Uterus (tissue), 2 donors: ENCODE measurements at regions not wholly inside any gene's neighbourhood (a gene's known extent, or its start where the extent isn't known, plus 50 kb on each side); places are given as distances from the start of the nearest gene placed in this dataset.

Experiments used
- POLR2A ChIP-seq, 2 donors: fragments of 450-650 bp; IDR thresholded peaks; one replicate each; pipeline ENCODE4 v1.6.1; 2016; ENCODE audit warnings: antibody characterized with exemption in 2 of 2, mild to moderate bottlenecking in 1 of 2, moderate library complexity in 1 of 2
- TF ChIP-seq, protein P1 (sequence below), 4 experiments: fragments of 200-600 bp in 2 of 4; fragments of 450-650 bp in 2 of 4; sonication (generic) in 2 of 4; IDR thresholded peaks; one replicate each; pipeline ENCODE4 v1.5.1; 2016 to 2019; ENCODE audit warnings: antibody characterized with exemption in 4 of 4, mild to moderate bottlenecking in 2 of 4, moderate library complexity in 1 of 4

DNA sequence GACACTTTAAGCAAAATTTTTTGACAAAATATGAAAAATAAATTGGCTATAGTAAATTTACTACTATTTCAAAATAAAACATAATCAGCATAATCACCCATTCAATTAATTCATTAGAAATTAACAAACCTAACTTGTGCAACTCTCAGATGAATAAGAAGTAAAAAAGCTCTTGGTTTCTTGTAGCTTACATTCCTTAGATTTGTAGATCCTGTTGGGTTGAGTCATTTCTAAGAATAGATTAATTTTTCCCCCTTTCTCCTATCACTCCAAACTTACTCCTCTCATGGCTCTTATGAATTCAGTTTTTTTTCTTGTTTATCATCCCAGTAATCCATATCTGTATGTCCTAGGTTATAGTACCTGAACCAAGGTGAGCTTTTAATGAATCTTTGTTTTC lies 230.9 kb upstream of the LRIG3 start:
- no peak for TF ChIP-seq POLR2A (IDR thresholded peaks at IDR 0.05)
- TF ChIP-seq, protein P1, sequence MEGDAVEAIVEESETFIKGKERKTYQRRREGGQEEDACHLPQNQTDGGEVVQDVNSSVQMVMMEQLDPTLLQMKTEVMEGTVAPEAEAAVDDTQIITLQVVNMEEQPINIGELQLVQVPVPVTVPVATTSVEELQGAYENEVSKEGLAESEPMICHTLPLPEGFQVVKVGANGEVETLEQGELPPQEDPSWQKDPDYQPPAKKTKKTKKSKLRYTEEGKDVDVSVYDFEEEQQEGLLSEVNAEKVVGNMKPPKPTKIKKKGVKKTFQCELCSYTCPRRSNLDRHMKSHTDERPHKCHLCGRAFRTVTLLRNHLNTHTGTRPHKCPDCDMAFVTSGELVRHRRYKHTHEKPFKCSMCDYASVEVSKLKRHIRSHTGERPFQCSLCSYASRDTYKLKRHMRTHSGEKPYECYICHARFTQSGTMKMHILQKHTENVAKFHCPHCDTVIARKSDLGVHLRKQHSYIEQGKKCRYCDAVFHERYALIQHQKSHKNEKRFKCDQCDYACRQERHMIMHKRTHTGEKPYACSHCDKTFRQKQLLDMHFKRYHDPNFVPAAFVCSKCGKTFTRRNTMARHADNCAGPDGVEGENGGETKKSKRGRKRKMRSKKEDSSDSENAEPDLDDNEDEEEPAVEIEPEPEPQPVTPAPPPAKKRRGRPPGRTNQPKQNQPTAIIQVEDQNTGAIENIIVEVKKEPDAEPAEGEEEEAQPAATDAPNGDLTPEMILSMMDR (IDR thresholded peaks at IDR 0.05): no peak
